ENCODE measurements at regions not wholly inside any gene's neighbourhood (a gene's known extent, or its start where the extent isn't known, plus 50 kb on each side); places are given as distances from the start of the nearest gene placed in this dataset.

GRCh38 chr6:44062771-44063560 is 64.3 kb downstream of the MRPL14 start:
- in situ Hi-C loops (cut with HindIII; ENCODE audit: low sequenced_read_pairs) = no loop called here

- in situ Hi-C loops (cut with HindIII; ENCODE audit: low sequenced_read_pairs) = no loop called here
These were observed 65.0 kb downstream of the MRPL14 start for GRCh38 chr6:44062105-44062770.

GRCh38 chr6:44061375-44062104 is 65.7 kb downstream of the MRPL14 start:
- in situ Hi-C loops (cut with HindIII; ENCODE audit: low sequenced_read_pairs) = no loop called here

- in situ Hi-C loops (cut with HindIII; ENCODE audit: low sequenced_read_pairs) = no loop called here
These were observed 66.5 kb downstream of the MRPL14 start for GRCh38 chr6:44060612-44061374.

GRCh38 chr6:44059359-44060346 is 67.6 kb downstream of the MRPL14 start:
- in situ Hi-C loops (cut with HindIII; ENCODE audit: low sequenced_read_pairs) = no loop called here

- in situ Hi-C loops (cut with HindIII; ENCODE audit: low sequenced_read_pairs) = no loop called here
These were observed 68.5 kb downstream of the MRPL14 start for GRCh38 chr6:44058617-44059358.

GRCh38 chr6:44057931-44058616 is 69.2 kb downstream of the MRPL14 start:
- in situ Hi-C loops (cut with HindIII; ENCODE audit: low sequenced_read_pairs) = no loop called here

- in situ Hi-C loops (cut with HindIII; ENCODE audit: low sequenced_read_pairs) = no loop called here
These were observed 69.9 kb downstream of the MRPL14 start for GRCh38 chr6:44057238-44057930.

GRCh38 chr6:44056392-44057237 is 70.6 kb downstream of the MRPL14 start:
- in situ Hi-C loops (cut with HindIII; ENCODE audit: low sequenced_read_pairs) = no loop called here

- in situ Hi-C loops (cut with HindIII; ENCODE audit: low sequenced_read_pairs) = no loop called here
These were observed 72.3 kb downstream of the MRPL14 start for GRCh38 chr6:44054721-44055559.

GRCh38 chr6:44053760-44054556 is 73.3 kb downstream of the MRPL14 start:
- in situ Hi-C loops (cut with HindIII; ENCODE audit: low sequenced_read_pairs) = no loop called here

GRCh38 chr6:44053106-44053756 is 74.0 kb downstream of the MRPL14 start:
- in situ Hi-C loops (cut with HindIII; ENCODE audit: low sequenced_read_pairs) = no loop called here

- in situ Hi-C loops (cut with HindIII; ENCODE audit: low sequenced_read_pairs) = no loop called here
These were observed 74.7 kb downstream of the MRPL14 start for GRCh38 chr6:44052419-44053023.

GRCh38 chr6:44051515-44051914 is 75.7 kb downstream of the MRPL14 start:
- in situ Hi-C loops (cut with HindIII; ENCODE audit: low sequenced_read_pairs) = no loop called here

Measured in DLD1 (cell line).